Thyroid gland (tissue), 4 donors: ENCODE measurements at regions not wholly inside any gene's neighbourhood (a gene's known extent, or its start where the extent isn't known, plus 50 kb on each side); places are given as distances from the start of the nearest gene placed in this dataset.

ENCODE experiments used
- DNase-seq, 2 donors: peaks; one replicate each; pipeline ENCODE4 v3.0.0-alpha.2; 2019
- H3K27ac ChIP-seq, 3 donors: fragments of 200-600 bp; sonication (generic); 1 replicate in 2 of 3; 2 replicates in 1 of 3; pipeline ENCODE4 v1.5.1; 2016 to 2019; ENCODE audit warnings: mild to moderate bottlenecking in 1 of 3, moderate library complexity in 1 of 3
- H3K27me3 ChIP-seq: fragments of 200-600 bp; sonication (generic); one replicate; pipeline ENCODE4 v1.5.1; 2019
- H3K36me3 ChIP-seq, 2 donors: fragments of 200-600 bp; sonication (generic); one replicate each; pipeline ENCODE4 v1.5.1; 2016 to 2019
- H3K4me1 ChIP-seq, 2 donors: fragments of 200-600 bp; sonication (generic); one replicate each; pipeline ENCODE4 v1.5.1; 2017 to 2019
- H3K4me3 ChIP-seq, 3 donors: fragments of 200-600 bp; sonication (generic); replicated peaks in 1 of 3; 1 replicate in 2 of 3; 2 replicates in 1 of 3; pipeline ENCODE4 v1.5.1; 2016; ENCODE audit warnings: mild to moderate bottlenecking in 1 of 3
- H3K9me3 ChIP-seq: fragments of 200-600 bp; sonication (generic); one replicate; pipeline ENCODE4 v1.5.1; 2017
- CTCF ChIP-seq, 6 experiments: fragments of 200-600 bp in 3 of 6; fragments of 450-650 bp in 3 of 6; sonication (generic) in 3 of 6; IDR thresholded peaks; one replicate each; pipeline ENCODE4 v1.5.1; 2016 to 2019; ENCODE audit warnings: antibody characterized with exemption in 6 of 6, mild to moderate bottlenecking in 2 of 6, inconsistent platforms in 1 of 6, moderate library complexity in 1 of 6
- POLR2A ChIP-seq, 2 donors: fragments of 450-650 bp; IDR thresholded peaks; one replicate each; pipeline ENCODE4 v1.6.1; 2017; ENCODE audit warnings: antibody characterized with exemption in 2 of 2, mild to moderate bottlenecking in 2 of 2, moderate library complexity in 1 of 2
- WGBS, 2 donors: methylation state at CpG; one replicate each; pipeline ENCODE4 v1.1.5; 2017; 5-methylcytosine and 5-hydroxymethylcytosine counted together
- intact Hi-C: fragments of 100-400 bp; cut with DNase I; formaldehyde crosslinking; loops from one replicate; pipeline ENCODE4 v1.15.1; 2023

GRCh38 chr12:89129167-89129870 lies 223.0 kb downstream of the DUSP6 start:
- 83 to 84% methylated on average over 3 of the region's 3 CpGs for WGBS, 2 donors
- intact Hi-C loops, result no loop called here
- no peaks in the 10 kb centered on the region for H3K27me3 ChIP-seq
- H3K9me3 ChIP-seq, result no peaks in the 10 kb centered on the region
- no peak overlapping the region for H3K4me3 ChIP-seq
- no peaks in the 10 kb centered on the region for H3K36me3 ChIP-seq
- H3K27ac ChIP-seq, result no peak overlapping the region
- TF ChIP-seq CTCF (IDR thresholded peaks at IDR 0.05), result no peak
- no peak for TF ChIP-seq POLR2A (IDR thresholded peaks at IDR 0.05)
- no peak for DNase-seq
- H3K4me1 ChIP-seq, result no peaks in the 10 kb centered on the region

- Histone ChIP-seq H3K9me3 (no peaks in the 10 kb centered on the region), H3K27me3 (no peaks in the 10 kb centered on the region), H3K27ac (no peak overlapping the region), H3K4me1 (no peaks in the 10 kb centered on the region), H3K4me3 (no peak overlapping the region), H3K36me3 (no peaks in the 10 kb centered on the region)
- 69 to 78% methylated on average over 3 of the region's 3 CpGs for WGBS, 2 donors
- TF ChIP-seq POLR2A (IDR thresholded peaks at IDR 0.05) (no peak), CTCF (IDR thresholded peaks at IDR 0.05) (no peak)
- intact Hi-C loops, result no loop called here
- DNase-seq, result no peak
Measured at GRCh38 chr12:89126712-89127111, 225.6 kb downstream of the DUSP6 start.

GRCh38 chr12:89122852-89123251 lies 229.4 kb downstream of the DUSP6 start:
- H3K4me3 ChIP-seq, result no peak overlapping the region
- 84 to 96% methylated on average over 1 of the region's 1 CpG for WGBS, 2 donors
- DNase-seq, result no peak
- intact Hi-C loops, result no loop called here
- no peaks in the 10 kb centered on the region for H3K27me3 ChIP-seq
- no peaks in the 10 kb centered on the region for H3K4me1 ChIP-seq
- no peaks in the 10 kb centered on the region for H3K9me3 ChIP-seq
- H3K36me3 ChIP-seq, result no peaks in the 10 kb centered on the region
- TF ChIP-seq POLR2A (IDR thresholded peaks at IDR 0.05) (no peak), CTCF (IDR thresholded peaks at IDR 0.05) (no peak)
- no peak overlapping the region for H3K27ac ChIP-seq

GRCh38 chr12:89117448-89118034 lies 234.8 kb downstream of the DUSP6 start:
- WGBS, 2 donors, result 12 to 13% methylated on average over 2 of the region's 2 CpGs
- Histone ChIP-seq H3K36me3 (no peaks in the 10 kb centered on the region), H3K4me3 (no peak overlapping the region), H3K4me1 (peaks cover 0 to 7% of the 10 kb centered on the region in 2 donors), H3K9me3 (no peaks in the 10 kb centered on the region), H3K27me3 (no peaks in the 10 kb centered on the region), H3K27ac (no peak overlapping the region)
- peak; percentile 13 to 31 for DNase-seq
- intact Hi-C loops, result no loop called here
- TF ChIP-seq CTCF (IDR thresholded peaks at IDR 0.05) (no peak), POLR2A (IDR thresholded peaks at IDR 0.05) (no peak)

GRCh38 chr12:89111964-89112363 lies 240.3 kb downstream of the DUSP6 start:
- no peak overlapping the region for H3K4me3 ChIP-seq
- 93 to 99% methylated on average over 2 of the region's 2 CpGs for WGBS, 2 donors
- H3K27ac ChIP-seq, result no peak overlapping the region
- no peaks in the 10 kb centered on the region for H3K36me3 ChIP-seq
- intact Hi-C loops, result no loop called here
- TF ChIP-seq CTCF (IDR thresholded peaks at IDR 0.05) (no peak), POLR2A (IDR thresholded peaks at IDR 0.05) (no peak)
- no peaks in the 10 kb centered on the region for H3K4me1 ChIP-seq
- H3K9me3 ChIP-seq, result no peaks in the 10 kb centered on the region
- no peaks in the 10 kb centered on the region for H3K27me3 ChIP-seq
- DNase-seq, result no peak
